HepG2 (cell line): ENCODE measurements at regions not wholly inside any gene's neighbourhood (a gene's known extent, or its start where the extent isn't known, plus 50 kb on each side); places are given as distances from the start of the nearest gene placed in this dataset.

Experiments used
- KDM6A ChIP-seq: IDR thresholded peaks from 2 replicates; pipeline ENCODE4 v1.6.1; 2016; ENCODE audit warnings: low read depth
- SNAPC4 ChIP-seq: sonication (generic); formaldehyde crosslinking; IDR thresholded peaks from 2 replicates; pipeline ENCODE4 v1.4.0; 2020; ENCODE audit warnings: mild to moderate bottlenecking, missing genetic modification reagents
- SRF ChIP-seq: IDR thresholded peaks from 2 replicates; pipeline ENCODE4 v1.6.1; 2011; ENCODE audit warnings: mild to moderate bottlenecking, low read depth, low read length, moderate library complexity
- YY1 ChIP-seq: IDR thresholded peaks from 2 replicates; pipeline ENCODE4 v1.6.1; 2011; ENCODE audit warnings: low read length, low read depth, moderate library complexity, mild to moderate bottlenecking; ENCODE audit not compliant: insufficient read depth, insufficient replicate concordance
- ZNF260 ChIP-seq: sonication (generic); formaldehyde crosslinking; IDR thresholded peaks from 2 replicates; pipeline ENCODE4 v1.4.0; 2020; ENCODE audit warnings: missing genetic modification reagents, low read depth, mild to moderate bottlenecking, borderline replicate concordance
- ZZZ3 ChIP-seq: sonication (generic); formaldehyde crosslinking; IDR thresholded peaks from 2 replicates; pipeline ENCODE4 v1.4.0; 2020; ENCODE audit warnings: missing genetic modification reagents, mild to moderate bottlenecking, borderline replicate concordance

GRCh38 chr17:13200671-13201070 lies 182.8 kb upstream of the ELAC2 start:
- TF ChIP-seq ZZZ3 (CRISPR knock-in tag), result no peak
- TF ChIP-seq KDM6A (CRISPR knock-in tag), result no peak
- TF ChIP-seq YY1, result no peak
- TF ChIP-seq SRF, result no peak
- TF ChIP-seq ZNF260 (CRISPR knock-in tag), result no peak
- no peak for TF ChIP-seq SNAPC4
